HG03460 (cell line): ENCODE measurements at regions not wholly inside any gene's neighbourhood (a gene's known extent, or its start where the extent isn't known, plus 50 kb on each side); places are given as distances from the start of the nearest gene placed in this dataset.

Experiments used
- ATAC-seq: cut with Tn5 transposase; IDR thresholded peaks from one replicate; pipeline ENCODE4 v1.9.1; 2021; ENCODE audit not compliant: unreplicated experiment

DNA sequence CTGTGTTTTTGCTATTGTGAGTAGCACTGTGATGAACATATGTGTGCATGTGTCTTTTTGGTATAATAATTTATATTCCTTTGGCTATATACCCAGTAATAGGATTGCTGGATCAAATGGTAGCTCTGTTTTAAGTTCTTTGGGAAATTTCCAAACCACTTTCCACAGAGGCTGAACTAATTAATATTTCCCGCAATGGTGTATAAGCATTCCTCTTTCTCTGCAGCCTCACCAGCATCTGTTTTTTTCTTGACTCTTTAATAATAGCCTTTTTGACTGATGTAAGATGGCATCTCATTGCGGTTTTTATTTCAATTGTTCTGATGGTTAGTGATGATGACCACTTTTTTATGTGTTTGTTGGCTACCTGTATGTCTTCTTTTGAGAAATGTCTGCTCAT, 247.7 kb upstream of the NDST3 start:
- ATAC-seq: no peak

DNA sequence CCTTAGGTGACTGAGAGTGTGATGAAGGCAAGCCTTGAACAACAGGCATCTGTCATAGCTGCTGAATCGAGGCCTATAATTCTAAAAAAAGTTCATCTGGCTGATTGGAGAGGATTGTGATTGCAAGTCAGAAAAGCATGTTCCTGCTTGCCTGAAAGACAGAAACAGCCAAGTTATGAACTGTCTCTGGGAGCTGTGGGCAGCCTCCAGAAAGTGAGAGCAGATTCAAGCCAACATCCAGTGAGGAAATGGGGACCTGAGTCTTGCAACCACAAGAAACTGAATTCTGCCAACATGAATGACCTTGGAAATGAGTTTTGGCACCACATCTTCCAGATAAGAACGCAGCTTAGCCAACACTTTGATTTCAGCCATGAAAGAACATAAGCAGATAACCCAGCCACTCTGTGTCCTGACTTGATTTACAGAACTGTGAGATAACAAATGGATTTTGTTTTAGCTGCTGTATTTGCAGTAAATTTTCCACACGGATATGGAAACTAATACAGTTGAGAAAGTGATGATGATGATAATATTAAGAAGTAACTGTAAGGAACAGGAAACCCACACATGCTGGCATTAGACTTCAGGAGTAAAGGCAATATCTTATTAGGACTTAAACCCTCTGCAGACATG, 240.3 kb upstream of the NDST3 start:
- ATAC-seq: no peak

DNA sequence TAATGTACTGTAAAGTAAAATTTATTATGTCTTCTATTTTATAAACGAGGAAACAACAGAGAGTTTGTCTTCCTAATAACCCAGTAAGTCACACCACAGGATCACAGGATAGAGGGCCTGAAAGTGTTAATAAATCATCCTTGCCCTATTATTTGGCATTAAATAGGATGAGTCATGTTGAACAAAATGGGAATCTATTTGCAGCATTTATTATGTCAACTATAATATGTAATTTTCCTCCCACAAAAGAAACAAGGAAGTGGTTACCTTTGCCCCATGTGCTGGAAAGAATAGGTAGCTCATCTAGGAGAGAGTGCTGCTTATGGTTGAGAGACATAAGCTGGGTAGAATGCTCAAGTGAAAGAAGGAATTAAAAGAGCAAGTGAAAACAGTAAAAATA, 237.6 kb upstream of the NDST3 start:
- ATAC-seq: no peak

DNA sequence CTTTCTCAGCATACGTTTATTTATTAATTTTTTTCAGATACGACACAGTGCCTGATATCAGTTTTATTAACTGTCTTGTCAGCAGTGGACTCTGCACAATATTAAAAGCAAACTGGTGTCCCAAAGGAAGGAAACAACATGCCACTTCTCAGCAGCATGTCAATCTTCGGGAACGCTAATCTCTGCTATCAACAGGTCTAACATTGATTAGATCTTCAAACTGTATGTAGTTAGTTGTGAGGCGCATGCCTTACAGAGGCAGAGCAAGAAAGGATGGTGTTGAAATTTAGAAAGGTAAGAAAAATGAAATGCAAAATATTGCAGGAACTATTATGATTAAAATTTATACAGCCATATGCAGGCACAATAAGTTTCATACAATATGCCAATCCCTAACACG, 233.7 kb upstream of the NDST3 start:
- no peak for ATAC-seq

DNA sequence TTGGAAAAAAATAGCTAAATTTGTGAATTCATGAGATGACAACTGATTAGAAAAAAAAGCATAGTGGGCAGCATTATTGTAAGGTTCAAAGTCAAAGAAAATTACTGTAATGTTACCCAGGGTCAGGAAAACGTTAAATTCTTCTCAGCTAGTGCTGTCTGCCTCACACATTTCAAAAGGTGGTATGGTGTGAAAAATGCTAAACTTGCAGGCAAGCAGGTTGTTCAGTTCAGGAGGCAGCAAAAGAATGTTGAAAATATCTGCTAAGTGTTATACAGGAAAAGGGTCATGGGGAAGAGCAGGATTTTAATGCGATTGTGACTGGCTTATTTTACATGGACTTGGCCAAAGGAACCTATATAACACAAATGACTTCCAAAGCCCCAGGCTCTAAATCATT, 232.5 kb upstream of the NDST3 start:
- no peak for ATAC-seq

DNA sequence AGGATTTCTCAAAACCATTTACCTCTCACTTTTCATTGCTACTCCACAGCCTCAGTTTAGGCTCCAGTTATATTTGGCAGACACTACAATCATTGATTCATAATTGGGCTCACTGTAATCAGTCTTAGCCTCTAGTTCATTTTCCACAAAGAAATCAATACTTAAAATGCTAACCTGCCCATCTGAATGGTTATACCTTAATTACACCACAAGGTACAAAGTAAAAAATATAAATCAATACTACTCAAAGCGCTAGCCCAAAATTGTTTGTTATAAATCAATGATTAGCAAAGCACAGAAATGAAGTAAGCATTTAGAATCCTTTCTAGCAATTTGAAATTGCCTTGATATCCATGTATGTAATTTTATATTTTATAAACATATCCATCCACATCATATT, 222.6 kb upstream of the NDST3 start:
- ATAC-seq: no peak

DNA sequence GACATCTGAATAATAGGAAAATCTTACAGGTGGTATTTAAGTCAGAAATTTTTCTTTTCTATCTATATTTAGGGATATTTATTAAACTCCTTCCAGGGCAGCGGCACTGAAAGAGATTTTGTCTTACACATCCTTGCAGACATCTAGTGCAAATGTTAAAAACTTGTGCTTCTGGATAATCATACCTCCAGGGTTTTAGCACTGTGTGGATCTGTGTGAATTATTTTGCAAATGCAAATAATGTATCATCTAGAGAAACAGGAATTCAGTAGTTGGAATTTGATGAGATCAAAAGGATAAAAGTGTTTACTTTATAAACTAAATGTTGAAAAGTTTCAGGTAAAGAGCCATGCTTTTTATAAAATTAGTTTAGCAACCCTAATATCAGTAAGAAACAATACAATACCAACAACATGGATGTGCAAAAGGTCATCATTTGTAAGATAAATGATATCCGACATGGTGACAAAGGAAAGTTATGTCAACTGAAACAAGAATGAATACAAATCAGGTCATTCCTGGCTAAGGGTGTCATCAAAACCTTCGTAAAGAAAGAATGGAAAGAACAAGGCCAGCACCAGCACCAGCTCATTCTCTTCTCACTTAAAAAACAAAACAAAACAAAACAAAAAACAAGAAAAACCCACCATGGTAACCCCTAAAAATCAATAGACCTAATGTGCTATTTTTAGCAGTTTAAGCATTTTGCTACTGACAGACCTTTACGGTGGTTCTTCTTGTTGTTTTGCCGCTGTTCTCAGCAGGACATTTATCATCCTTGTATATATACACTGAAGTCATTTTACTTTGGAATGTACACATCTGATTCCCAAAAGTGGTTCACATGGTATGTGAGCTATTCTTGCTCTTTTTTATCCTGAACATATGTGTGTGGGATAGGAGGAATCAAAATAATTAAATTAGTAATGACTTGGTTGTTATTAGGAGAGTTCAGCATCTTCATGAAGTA, 219.7 kb upstream of the NDST3 start:
- no peak for ATAC-seq

DNA sequence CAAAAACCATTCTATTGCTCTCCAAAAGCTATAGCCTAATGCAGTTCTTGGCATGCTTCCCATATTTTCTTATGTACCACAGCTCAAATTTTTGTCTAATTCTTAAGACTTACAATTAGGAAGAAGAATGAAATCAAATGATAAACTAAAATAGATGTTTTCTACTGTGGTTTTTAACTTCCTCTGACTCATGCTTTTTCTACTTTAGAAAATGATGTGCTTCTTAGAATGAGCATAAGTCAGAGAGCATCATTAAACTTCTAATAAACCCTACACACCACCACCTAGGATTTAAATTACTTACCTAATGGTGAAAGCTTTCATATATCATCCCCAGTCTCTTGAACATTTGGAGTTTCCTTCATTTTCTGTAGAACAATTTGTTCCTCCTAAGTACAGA, 217.0 kb upstream of the NDST3 start:
- no peak for ATAC-seq

DNA sequence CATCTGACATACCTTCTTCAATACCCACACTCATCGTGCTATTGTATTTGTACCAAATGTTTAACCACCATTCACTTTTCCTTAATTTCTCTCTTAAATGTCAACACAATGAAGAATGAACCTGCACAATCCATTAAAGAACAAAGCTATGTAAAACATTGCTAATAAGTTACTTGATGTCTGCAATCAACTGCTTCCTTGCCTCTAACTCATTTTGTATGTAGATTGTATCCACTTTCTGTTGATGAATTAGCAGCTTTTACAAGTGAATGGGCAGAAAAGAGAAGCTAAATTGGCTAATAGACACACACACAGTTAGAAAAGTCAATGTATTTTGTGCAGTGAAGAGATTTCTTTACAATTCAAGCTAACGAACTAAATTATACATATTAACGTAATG, 212.5 kb upstream of the NDST3 start:
- no peak for ATAC-seq

DNA sequence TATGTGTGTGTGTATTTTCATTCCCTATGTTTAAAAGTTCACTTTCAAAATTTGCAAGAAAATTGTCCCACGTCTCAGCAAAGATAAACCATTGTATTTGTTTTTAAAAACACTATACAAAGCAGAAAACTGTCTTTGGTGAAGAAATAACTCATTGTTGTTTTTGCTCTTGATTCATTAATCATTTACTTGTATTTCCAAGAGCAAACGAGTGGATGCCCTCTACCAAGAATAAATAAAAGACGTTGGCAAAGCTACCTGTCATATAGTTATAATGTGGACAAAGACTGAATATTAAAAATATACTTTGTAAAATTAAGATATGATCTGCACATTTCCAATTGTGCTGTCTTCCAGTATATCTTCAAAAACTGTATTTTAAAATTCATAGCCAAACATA, 210.9 kb upstream of the NDST3 start:
- ATAC-seq: no peak

DNA sequence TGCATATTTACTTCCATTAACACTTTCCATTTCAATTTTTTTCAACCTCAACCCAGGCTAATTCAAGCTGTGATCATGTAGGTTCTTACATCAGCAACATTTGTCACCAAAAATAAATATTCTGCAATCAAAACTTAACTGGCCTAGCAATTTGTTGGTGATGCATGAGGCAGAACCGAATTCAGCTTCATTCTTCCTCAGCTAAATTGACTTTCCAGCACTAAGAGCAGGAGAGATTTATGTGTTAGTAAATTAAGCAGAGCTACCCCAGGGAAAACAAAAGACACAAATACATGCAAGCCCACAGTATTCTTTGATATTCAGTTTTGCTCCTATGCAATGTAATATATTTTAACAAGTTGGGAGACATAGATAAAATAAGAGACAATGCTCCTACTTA, 208.7 kb upstream of the NDST3 start:
- no peak for ATAC-seq

DNA sequence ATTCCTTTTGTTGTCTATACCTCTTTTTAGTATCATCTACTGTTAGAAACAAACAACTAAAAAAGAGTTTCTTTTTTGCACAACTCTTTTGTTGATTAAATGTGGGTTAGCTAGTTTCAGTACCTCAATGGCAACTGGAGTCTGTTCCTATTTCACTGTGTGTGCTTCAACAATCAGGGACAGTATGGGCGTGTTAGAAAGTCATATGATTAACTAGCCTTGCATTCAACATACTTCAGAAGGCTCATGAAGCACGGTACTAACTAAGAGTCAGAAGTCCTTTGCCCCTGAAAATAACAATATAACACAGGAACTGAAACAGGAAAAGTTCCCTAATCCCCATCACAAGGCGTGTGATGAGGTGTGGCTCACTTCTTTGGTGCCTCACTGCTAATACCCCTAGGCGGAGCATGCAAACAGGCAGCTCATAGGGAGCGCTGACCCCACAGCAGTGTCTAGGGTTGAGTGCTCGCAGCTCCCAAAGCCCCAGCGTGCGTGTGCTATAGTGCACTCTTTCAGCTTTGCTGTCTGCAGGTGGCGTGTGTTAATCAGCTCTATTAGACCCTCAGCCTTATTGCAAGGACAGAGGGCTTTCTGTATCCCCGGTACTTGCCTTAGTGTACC, 203.1 kb upstream of the NDST3 start:
- ATAC-seq: no peak

DNA sequence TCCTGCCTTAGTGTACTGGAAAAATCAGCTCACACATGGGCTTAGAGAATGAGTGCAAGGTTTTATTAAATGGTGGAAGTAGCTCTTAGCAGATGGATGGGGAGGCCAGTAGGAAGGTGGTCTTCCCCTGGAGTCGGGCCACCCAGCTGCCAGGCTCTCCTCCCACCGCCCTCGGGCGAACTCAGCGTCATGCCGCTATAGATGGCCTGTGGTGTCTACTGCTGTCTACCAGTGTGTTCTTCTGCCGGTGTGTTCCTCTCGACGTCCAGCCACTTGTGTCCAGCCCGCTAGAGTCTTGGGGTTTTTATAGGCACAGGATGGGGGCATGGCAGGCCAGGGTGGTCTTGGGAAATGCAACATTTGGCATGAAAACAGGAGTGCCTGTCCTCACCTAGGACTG, 198.7 kb upstream of the NDST3 start:
- no peak for ATAC-seq

DNA sequence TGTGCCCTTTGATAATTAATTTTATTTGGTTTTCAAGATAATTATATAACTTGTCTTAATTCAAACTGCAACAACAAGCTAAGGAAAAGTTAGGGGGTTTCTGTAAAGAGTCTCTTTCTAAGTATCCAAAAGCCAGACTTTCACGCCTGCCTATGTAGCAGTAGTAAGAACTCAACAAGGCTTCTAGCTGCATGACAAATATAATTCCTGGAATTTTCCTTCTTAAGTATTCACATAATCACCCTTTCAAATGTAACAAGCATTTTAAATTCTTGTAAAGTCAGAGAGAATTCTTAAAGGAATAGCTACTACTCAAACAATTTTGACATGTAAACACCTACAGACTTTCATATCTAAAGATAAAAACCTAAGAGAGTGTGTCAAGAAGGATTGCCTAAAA, 189.7 kb upstream of the NDST3 start:
- ATAC-seq: no peak

DNA sequence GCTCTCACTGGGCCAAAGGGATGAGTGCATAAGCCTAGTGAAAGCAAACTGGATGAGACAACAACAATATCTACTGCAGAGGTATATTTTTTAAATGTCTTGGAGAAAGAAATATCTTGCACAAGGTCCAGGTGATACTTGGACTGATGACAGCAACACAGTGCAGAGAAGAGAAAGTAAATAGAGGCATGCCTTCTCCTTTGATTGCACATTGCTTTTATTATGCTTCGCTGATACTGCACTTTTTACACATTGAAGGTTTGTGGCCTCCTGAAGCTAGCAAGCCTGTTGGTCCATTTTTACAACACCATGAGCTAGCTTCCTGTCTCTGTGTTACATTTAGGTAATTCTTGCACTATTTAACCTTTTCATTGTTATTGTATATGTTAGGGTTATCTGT, 189.0 kb upstream of the NDST3 start:
- ATAC-seq: no peak

DNA sequence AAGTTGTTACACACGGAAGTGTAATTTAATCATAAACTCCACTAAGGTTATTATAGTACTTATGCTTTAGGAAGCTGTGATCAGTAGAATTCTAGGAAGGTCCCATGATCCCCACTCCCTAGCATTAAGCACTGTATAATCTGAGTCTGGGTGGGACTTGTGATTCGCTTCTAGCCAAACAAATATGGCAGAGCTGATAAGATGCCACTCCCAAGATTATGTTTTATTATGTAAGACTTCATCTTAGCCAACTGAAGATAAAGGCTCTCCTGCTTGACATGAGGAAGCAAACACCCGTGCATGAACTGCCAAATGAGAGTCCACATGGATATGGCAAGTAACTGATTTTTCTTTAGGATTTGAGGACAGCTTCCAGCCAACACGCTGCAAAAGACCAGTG, 186.4 kb upstream of the NDST3 start:
- ATAC-seq: no peak

DNA sequence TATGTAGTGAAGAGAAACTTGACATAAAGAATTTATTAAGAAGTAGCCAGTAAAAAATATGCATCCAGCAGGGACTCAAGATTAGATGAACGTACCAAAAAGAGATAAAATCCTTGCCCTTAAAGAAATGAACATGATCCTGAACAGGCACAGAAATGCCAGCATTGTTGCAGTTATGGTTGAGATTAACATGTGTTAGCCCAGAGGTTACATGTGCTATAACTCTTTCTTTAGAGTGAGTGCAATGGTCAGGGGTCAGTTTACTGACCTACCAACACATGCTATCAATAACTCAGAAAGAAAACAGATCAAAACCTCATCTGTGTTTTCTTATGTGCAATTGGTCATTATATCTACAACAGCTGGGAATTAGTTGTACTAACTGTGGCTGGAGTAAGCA, 166.1 kb upstream of the NDST3 start:
- ATAC-seq: no peak

DNA sequence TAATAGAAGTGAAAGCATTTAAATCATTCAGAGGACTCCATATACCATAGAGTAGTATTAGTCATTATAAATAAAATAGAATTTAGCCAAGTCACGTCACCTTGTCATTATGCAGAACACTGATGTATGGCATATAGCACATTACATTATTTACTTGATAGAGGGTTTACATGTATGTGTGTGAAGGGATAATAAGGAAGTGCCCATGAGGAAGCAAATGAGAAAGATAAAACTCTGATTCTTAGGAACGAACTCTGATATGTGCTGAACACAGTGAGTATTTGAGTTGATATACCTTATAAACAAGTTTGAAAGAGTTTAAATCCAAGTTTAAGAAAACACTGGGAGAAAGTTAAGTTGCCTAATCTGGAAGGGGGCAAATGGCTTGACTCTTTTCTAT, 160.5 kb upstream of the NDST3 start:
- ATAC-seq: no peak

DNA sequence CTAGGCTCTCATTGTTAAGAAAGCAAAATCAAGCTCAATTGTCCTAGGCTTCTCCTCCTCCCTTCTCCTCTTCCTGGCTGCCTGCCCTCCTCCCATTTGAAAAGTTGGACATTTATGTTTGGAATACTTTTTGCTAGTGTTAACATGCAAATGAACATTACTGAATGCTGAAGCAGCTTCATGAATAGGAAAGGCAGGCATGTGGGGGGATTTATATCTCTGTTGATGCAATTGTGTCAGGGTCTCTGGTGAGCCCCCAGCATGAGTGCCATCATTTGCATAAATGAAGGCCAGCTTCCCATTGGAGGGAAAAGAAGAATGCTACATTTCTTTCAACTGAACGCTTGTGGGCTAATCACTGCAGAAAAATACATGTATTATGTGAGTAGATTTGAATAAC, 160.1 kb upstream of the NDST3 start:
- no peak for ATAC-seq

DNA sequence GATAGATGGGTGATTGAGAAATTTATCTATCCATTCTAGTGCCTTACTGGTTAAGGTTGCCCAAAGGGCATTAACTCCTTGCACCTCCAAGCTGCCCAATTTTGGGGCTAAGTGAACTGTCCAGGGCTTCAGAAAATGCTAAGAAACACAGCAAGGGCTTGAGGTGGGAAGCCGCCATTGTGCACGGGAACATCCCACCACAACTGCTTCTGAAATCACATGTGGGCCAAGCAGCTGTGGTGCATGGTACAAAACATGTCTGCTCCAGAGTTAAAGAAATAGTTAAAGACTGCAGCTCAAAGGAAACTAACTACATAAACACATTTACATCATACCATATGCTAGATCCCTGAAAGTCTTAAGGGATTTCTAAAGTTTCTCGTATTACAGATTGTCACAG, 144.3 kb upstream of the NDST3 start:
- no peak for ATAC-seq

DNA sequence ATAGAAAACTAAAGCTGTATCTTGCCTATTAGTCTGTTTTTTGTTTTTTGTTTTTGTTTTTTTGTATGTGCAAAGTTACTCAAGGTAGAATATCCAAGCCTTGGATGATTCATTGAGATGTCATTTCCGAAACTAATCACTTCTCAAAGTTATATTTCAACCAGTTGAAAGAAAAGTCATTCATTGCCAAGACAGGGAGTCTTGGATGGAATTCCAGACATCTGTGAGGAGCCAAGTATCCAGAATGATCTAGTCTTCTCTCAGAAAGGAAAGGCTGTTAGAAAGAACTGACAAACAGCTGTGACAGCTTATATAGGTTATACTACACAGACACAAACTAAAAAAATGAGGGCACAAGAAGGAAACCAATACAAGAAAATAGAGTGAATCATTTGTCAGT, 141.1 kb upstream of the NDST3 start:
- ATAC-seq: no peak

DNA sequence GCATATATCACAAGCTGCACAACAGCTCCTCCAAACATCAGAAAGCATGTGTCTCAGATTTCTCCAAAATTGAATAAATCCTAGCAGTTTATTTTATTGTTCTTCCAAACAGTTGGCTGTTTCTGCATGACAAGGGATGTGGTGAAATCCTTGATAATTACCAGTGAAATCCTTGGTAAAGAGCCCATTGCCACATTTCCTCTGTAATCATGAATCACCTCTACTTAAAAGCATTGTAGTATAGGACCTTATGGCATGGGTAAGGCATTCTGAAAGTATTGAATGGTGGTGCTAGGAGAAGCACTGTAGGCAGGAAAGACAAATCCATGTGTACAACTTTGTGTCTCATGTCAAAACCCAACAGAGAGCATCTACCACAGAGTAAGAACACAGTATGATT, 135.8 kb upstream of the NDST3 start:
- ATAC-seq: no peak
